ENCODE measurements at regions not wholly inside any gene's neighbourhood (a gene's known extent, or its start where the extent isn't known, plus 50 kb on each side); places are given as distances from the start of the nearest gene placed in this dataset.

GRCh38 chr10:121188005-121188404 lies 336.8 kb downstream of the WDR11 start:
- no peak for TF ChIP-seq ZNF274 (IDR thresholded peaks at IDR 0.05; ENCODE audit: low read depth, low read length)
- no peak for TF ChIP-seq SUZ12 (IDR thresholded peaks at IDR 0.05; ENCODE audit: extremely low read depth, insufficient read depth, insufficient read length)
